H9 (cell line): ENCODE measurements at regions not wholly inside any gene's neighbourhood (a gene's known extent, or its start where the extent isn't known, plus 50 kb on each side); places are given as distances from the start of the nearest gene placed in this dataset.
"Not testable (repeated sequence)": the region's sequence is repeated elsewhere in the genome, so short reads cannot be mapped to it uniquely, and the experiment has no call there.

Source experiments
- DNase-seq: peaks from one replicate; pipeline ENCODE4 v3.0.0-alpha.2; 2017
- H2AFZ ChIP-seq: one replicate; pipeline ENCODE4 v1.6.1; 2013; ENCODE audit warnings: mild to moderate bottlenecking, low read length, control low read depth, moderate library complexity
- H2AK5ac ChIP-seq: 2 replicates; pipeline ENCODE4 v1.6.1; 2013; ENCODE audit warnings: low read length, control low read depth, mixed read lengths; ENCODE audit not compliant: insufficient read length
- H2BK120ac ChIP-seq: one replicate; pipeline ENCODE4 v1.6.1; 2013; ENCODE audit warnings: low read depth, mild to moderate bottlenecking, low read length, control low read depth, inconsistent platforms; ENCODE audit not compliant: poor library complexity, severe bottlenecking
- H2BK12ac ChIP-seq: 2 replicates; pipeline ENCODE4 v1.6.1; 2013; ENCODE audit warnings: low read length, control low read depth, mixed read lengths, low read depth; ENCODE audit not compliant: insufficient read length
- H2BK15ac ChIP-seq: 2 replicates; pipeline ENCODE4 v1.6.1; 2013; ENCODE audit warnings: low read depth, low read length, control low read depth
- H2BK20ac ChIP-seq: one replicate; pipeline ENCODE4 v1.6.1; 2013; ENCODE audit warnings: low read depth, mild to moderate bottlenecking, low read length, control low read depth, inconsistent platforms; ENCODE audit not compliant: poor library complexity, severe bottlenecking
- H2BK5ac ChIP-seq: 2 replicates; pipeline ENCODE4 v1.6.1; 2013; ENCODE audit warnings: low read length, control low read depth, mixed read lengths; ENCODE audit not compliant: insufficient read length
- H3K14ac ChIP-seq: 2 replicates; pipeline ENCODE4 v1.6.1; 2013; ENCODE audit warnings: low read length, control low read depth; ENCODE audit not compliant: insufficient read depth
- H3K18ac ChIP-seq: 2 replicates; pipeline ENCODE4 v1.6.1; 2013; ENCODE audit warnings: low read depth, mild to moderate bottlenecking, mixed read lengths, low read length, control low read depth; ENCODE audit not compliant: insufficient read length
- H3K23ac ChIP-seq: 2 replicates; pipeline ENCODE4 v1.6.1; 2013; ENCODE audit warnings: low read length, control low read depth, mixed read lengths, low read depth; ENCODE audit not compliant: insufficient read length
- H3K23me2 ChIP-seq: 2 replicates; pipeline ENCODE4 v1.6.1; 2013; ENCODE audit warnings: low read depth, mild to moderate bottlenecking, mixed read lengths, low read length, control low read depth; ENCODE audit not compliant: insufficient read length, poor library complexity, severe bottlenecking
- H3K27ac ChIP-seq: 2 replicates; pipeline ENCODE4 v1.5.1; 2013; ENCODE audit warnings: low read length, control low read depth, mixed read lengths, low read depth; ENCODE audit not compliant: insufficient read length
- H3K27me3 ChIP-seq: 2 replicates; pipeline ENCODE4 v1.6.1; 2013; ENCODE audit warnings: low read length, control low read depth, inconsistent platforms; ENCODE audit not compliant: insufficient read depth
- H3K4ac ChIP-seq: 2 replicates; pipeline ENCODE4 v1.6.1; 2013; ENCODE audit warnings: low read depth, mild to moderate bottlenecking, control low read depth, inconsistent platforms, low read length, moderate library complexity
- H3K4me1 ChIP-seq: 2 replicates; pipeline ENCODE4 v1.6.1; 2013; ENCODE audit warnings: low read length, control low read depth, inconsistent platforms; ENCODE audit not compliant: insufficient read depth
- H3K4me2 ChIP-seq: 2 replicates; pipeline ENCODE4 v1.6.1; 2013; ENCODE audit warnings: low read length, control low read depth, mixed read lengths; ENCODE audit not compliant: insufficient read length, insufficient read depth
- H3K56ac ChIP-seq: 2 replicates; pipeline ENCODE4 v1.6.1; 2013; ENCODE audit warnings: low read depth, mild to moderate bottlenecking, mixed read lengths, low read length, control low read depth; ENCODE audit not compliant: insufficient read length
- H3K79me1 ChIP-seq: 2 replicates; pipeline ENCODE4 v1.6.1; 2013; ENCODE audit warnings: low read depth, mild to moderate bottlenecking, moderate library complexity, low read length, control low read depth, inconsistent platforms; ENCODE audit not compliant: insufficient read depth, poor library complexity, severe bottlenecking
- H3K79me2 ChIP-seq: 2 replicates; pipeline ENCODE4 v1.6.1; 2013; ENCODE audit warnings: low read length, control low read depth, inconsistent platforms; ENCODE audit not compliant: insufficient read depth
- H3K9ac ChIP-seq: 2 replicates; pipeline ENCODE4 v1.6.1; 2013; ENCODE audit warnings: low read length, control low read depth, mixed read lengths; ENCODE audit not compliant: insufficient read length; ENCODE audit errors: extremely low read depth
- H3K9me3 ChIP-seq: one replicate; pipeline ENCODE4 v1.6.1; 2013; ENCODE audit warnings: low read depth, low read length, inconsistent platforms; ENCODE audit not compliant: control insufficient read depth
- H3T11ph ChIP-seq: one replicate; pipeline ENCODE4 v1.6.1; 2013; ENCODE audit warnings: mild to moderate bottlenecking, low read length, control low read depth, inconsistent platforms
- H4K20me1 ChIP-seq: one replicate; pipeline ENCODE4 v1.6.1; 2013; ENCODE audit not compliant: control insufficient read depth, insufficient read length, insufficient read depth
- H4K5ac ChIP-seq: 2 replicates; pipeline ENCODE4 v1.6.1; 2013; ENCODE audit warnings: low read depth, mild to moderate bottlenecking, mixed read lengths, low read length, control low read depth; ENCODE audit not compliant: insufficient read length
- H4K8ac ChIP-seq: replicated peaks from 2 replicates; pipeline ENCODE4 v1.6.1; 2013; ENCODE audit warnings: low read length, control low read depth, mixed read lengths, low read depth; ENCODE audit not compliant: insufficient read length
- H4K91ac ChIP-seq: 2 replicates; pipeline ENCODE4 v1.6.1; 2013; ENCODE audit warnings: low read depth, mild to moderate bottlenecking, moderate library complexity, mixed read lengths, low read length, control low read depth; ENCODE audit not compliant: insufficient read length
- H3K27ac Mint-ChIP-seq, 3 experiments: 2 replicates in 2 of 3; 3 replicates in 1 of 3; pipeline ENCODE4 v1.8.0; 2020 to 2021; ENCODE audit warnings: mixed read lengths in 3 of 3, mild to moderate bottlenecking in 1 of 3, moderate library complexity in 1 of 3
- H3K27me3 Mint-ChIP-seq: 2 replicates; pipeline ENCODE4 v1.8.0; 2021; ENCODE audit warnings: low read depth, mild to moderate bottlenecking, moderate library complexity, mixed read lengths
- H3K36me3 Mint-ChIP-seq, 3 experiments: 2 replicates in 2 of 3; 3 replicates in 1 of 3; pipeline ENCODE4 v1.8.0; 2020 to 2021; ENCODE audit warnings: low read depth in 3 of 3, mixed read lengths in 3 of 3; ENCODE audit not compliant: insufficient read depth in 1 of 3
- H3K4me1 Mint-ChIP-seq, 2 experiments: 2 replicates each; pipeline ENCODE4 v1.8.0; 2020; ENCODE audit warnings: mixed read lengths in 2 of 2
- H3K4me3 Mint-ChIP-seq, 2 experiments: 2 replicates in 1 of 2; 3 replicates in 1 of 2; pipeline ENCODE4 v1.8.0; 2020 to 2021; ENCODE audit warnings: mild to moderate bottlenecking in 2 of 2, mixed read lengths in 2 of 2, moderate library complexity in 1 of 2
- H3K9me3 Mint-ChIP-seq, 2 experiments: 2 replicates in 1 of 2; 3 replicates in 1 of 2; pipeline ENCODE4 v1.8.0; 2020; ENCODE audit warnings: mild to moderate bottlenecking in 2 of 2, mixed read lengths in 2 of 2, moderate library complexity in 1 of 2
- WGBS: extraction: QIAGEN DNeasy Blood & Tissue Kit; methylation state at CpG from one replicate; pipeline ENCODE4 v1.1.7; 2013; ENCODE audit warnings: missing lambda C conversion rate, low lambda C conversion rate, mixed read lengths; ENCODE audit not compliant: insufficient read length; ENCODE audit errors: extremely low coverage; 5-methylcytosine and 5-hydroxymethylcytosine counted together
- TF ChIP-seq, protein P1 (sequence below): fragments of 200-600 bp; sonication (generic); conservative IDR thresholded peaks from 3 replicates; pipeline ENCODE4 v1.8.0; 2021; ENCODE audit warnings: antibody characterized with exemption, mild to moderate bottlenecking

- WGBS = 100% methylated on average over 2 of the region's 2 CpGs
- H3K79me2 ChIP-seq = no peaks in the 10 kb centered on the region
- no peak overlapping the region for H2BK15ac ChIP-seq
- Mint-ChIP-seq H3K27ac (no peak overlapping the region), H3K4me3 (no peak overlapping the region), H3K36me3 (no peaks in the 10 kb centered on the region; a peak in 1 of 7 replicates), H3K4me1 (no peaks in the 10 kb centered on the region), H3K9me3 (peaks cover 0 to 4% of the 10 kb centered on the region in 2 experiments; a peak in 1 of 5 replicates), H3K27me3 (peaks cover 36% of the 10 kb centered on the region)
- H2BK120ac ChIP-seq = no peak overlapping the region
- H2AK5ac ChIP-seq = no peak overlapping the region
- H3K14ac ChIP-seq = no peak overlapping the region
- no peak overlapping the region for H2AFZ ChIP-seq
- H3K4ac ChIP-seq = no peak overlapping the region
- no peak overlapping the region for H3K56ac ChIP-seq
- no peak overlapping the region for H2BK20ac ChIP-seq
- no peak overlapping the region for H3T11ph ChIP-seq
- H4K91ac ChIP-seq = no peak overlapping the region
- no peak overlapping the region for H2BK12ac ChIP-seq
- H3K18ac ChIP-seq = no peak overlapping the region
- no peaks in the 10 kb centered on the region for H3K4me1 ChIP-seq
- no peak overlapping the region for H3K23ac ChIP-seq
- no peaks in the 10 kb centered on the region for H3K27me3 ChIP-seq
- H3K79me1 ChIP-seq = no peaks in the 10 kb centered on the region
- no peak overlapping the region for H3K4me2 ChIP-seq
- TF ChIP-seq, protein P1, sequence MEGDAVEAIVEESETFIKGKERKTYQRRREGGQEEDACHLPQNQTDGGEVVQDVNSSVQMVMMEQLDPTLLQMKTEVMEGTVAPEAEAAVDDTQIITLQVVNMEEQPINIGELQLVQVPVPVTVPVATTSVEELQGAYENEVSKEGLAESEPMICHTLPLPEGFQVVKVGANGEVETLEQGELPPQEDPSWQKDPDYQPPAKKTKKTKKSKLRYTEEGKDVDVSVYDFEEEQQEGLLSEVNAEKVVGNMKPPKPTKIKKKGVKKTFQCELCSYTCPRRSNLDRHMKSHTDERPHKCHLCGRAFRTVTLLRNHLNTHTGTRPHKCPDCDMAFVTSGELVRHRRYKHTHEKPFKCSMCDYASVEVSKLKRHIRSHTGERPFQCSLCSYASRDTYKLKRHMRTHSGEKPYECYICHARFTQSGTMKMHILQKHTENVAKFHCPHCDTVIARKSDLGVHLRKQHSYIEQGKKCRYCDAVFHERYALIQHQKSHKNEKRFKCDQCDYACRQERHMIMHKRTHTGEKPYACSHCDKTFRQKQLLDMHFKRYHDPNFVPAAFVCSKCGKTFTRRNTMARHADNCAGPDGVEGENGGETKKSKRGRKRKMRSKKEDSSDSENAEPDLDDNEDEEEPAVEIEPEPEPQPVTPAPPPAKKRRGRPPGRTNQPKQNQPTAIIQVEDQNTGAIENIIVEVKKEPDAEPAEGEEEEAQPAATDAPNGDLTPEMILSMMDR = no peak
- H4K20me1 ChIP-seq = no peaks in the 10 kb centered on the region
- no peak overlapping the region for H3K27ac ChIP-seq
- H3K9ac ChIP-seq = no peak overlapping the region
- no peak for DNase-seq
- H3K9me3 ChIP-seq = no peaks in the 10 kb centered on the region
- no peak overlapping the region for H4K8ac ChIP-seq
- H4K5ac ChIP-seq = no peak overlapping the region
- no peak overlapping the region for H2BK5ac ChIP-seq
- H3K23me2 ChIP-seq = no peaks in the 10 kb centered on the region
These were observed 171.8 kb upstream of the GCFC2 start for GRCh38 chr2:75882530-75882929.

DNA sequence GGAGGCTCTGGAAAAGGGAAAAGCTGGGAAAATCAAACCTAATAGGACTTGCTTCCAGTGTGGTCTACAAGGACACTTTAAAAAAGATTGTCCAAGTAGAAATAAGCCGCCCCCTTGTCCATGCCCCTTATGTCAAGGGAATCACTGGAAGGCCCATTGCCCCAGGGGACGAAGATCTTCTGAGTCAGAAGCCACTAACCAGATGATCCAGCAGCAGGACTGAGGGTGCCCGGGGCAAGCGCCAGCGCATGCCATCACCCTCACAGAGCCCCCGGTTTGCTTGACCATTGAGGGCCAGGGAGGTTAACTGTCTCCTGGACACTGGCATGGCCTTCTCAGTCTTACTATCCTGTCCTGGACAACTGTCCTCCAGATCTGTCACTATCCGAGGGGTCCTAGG, 164.9 kb upstream of the GCFC2 start:
- not testable (repeated sequence) for H2AK5ac ChIP-seq, H3K9me3 ChIP-seq, H3K4me1 Mint-ChIP-seq, H3K56ac ChIP-seq, DNase-seq, H3K27ac ChIP-seq, H3K4me2 ChIP-seq, H2AFZ ChIP-seq, H3T11ph ChIP-seq, H4K20me1 ChIP-seq, H3K79me2 ChIP-seq, H4K5ac ChIP-seq, H2BK20ac ChIP-seq, H3K9ac ChIP-seq, H3K23ac ChIP-seq, H3K23me2 ChIP-seq, H3K4me1 ChIP-seq, H2BK5ac ChIP-seq, H2BK120ac ChIP-seq, H3K36me3 Mint-ChIP-seq, H3K27ac Mint-ChIP-seq, H4K91ac ChIP-seq, H4K8ac ChIP-seq, H2BK12ac ChIP-seq, H3K4ac ChIP-seq, H3K79me1 ChIP-seq, H3K9me3 Mint-ChIP-seq, H3K14ac ChIP-seq, H3K4me3 Mint-ChIP-seq, H2BK15ac ChIP-seq, H3K18ac ChIP-seq
- H3K27me3 Mint-ChIP-seq = peaks cover 91% of the 10 kb centered on the region
- peaks cover 11% of the 10 kb centered on the region; the same call in 1 of the 2 replicates for H3K27me3 ChIP-seq
- WGBS = no CpG with 5 or more reads among the region's 7 CpGs
